ENCODE measurements at regions not wholly inside any gene's neighbourhood (a gene's known extent, or its start where the extent isn't known, plus 50 kb on each side); places are given as distances from the start of the nearest gene placed in this dataset.

GRCh38 chr2:207276248-207276647 lies 110.5 kb upstream of the KLF7 start:
- intact Hi-C loops (cut with DNase I), result no loop called here

GRCh38 chr2:207276858-207277257 lies 111.1 kb upstream of the KLF7 start:
- Histone ChIP-seq H3K4me3 (replicated peaks in 1 of 3) (no peak overlapping the region), H3K36me3 (no peaks in the 10 kb centered on the region), H3K27me3 (no peaks in the 10 kb centered on the region), H3K4me1 (no peaks in the 10 kb centered on the region), H3K9me3 (no peaks in the 10 kb centered on the region), H3K27ac (no peak overlapping the region)
- DNase-seq, result no peak
- no peak for TF ChIP-seq POLR2A (IDR thresholded peaks at IDR 0.05)
- no peak for TF ChIP-seq CTCF (IDR thresholded peaks at IDR 0.05)
- WGBS, 2 donors, result 97% methylated on average over 3 of the region's 3 CpGs
- intact Hi-C loops (cut with DNase I), result no loop called here

More at GRCh38 chr2:207276248-207276647, 110.5 kb upstream of the KLF7 start:
- no peak overlapping the region for H3K4me3 ChIP-seq (replicated peaks in 1 of 3)
- H3K9me3 ChIP-seq, result no peaks in the 10 kb centered on the region
- no peaks in the 10 kb centered on the region for H3K4me1 ChIP-seq
- no peak overlapping the region for H3K27ac ChIP-seq
- H3K36me3 ChIP-seq, result no peaks in the 10 kb centered on the region
- TF ChIP-seq POLR2A (IDR thresholded peaks at IDR 0.05), result no peak
- no peak for TF ChIP-seq CTCF (IDR thresholded peaks at IDR 0.05)
- H3K27me3 ChIP-seq, result no peaks in the 10 kb centered on the region
- no peak for DNase-seq

GRCh38 chr2:207279520-207279919 lies 113.8 kb upstream of the KLF7 start:
- no peak for DNase-seq
- intact Hi-C loops (cut with DNase I), result no loop called here
- H3K27me3 ChIP-seq, result no peaks in the 10 kb centered on the region
- WGBS, 2 donors, result 93 to 98% methylated on average over 2 of the region's 2 CpGs
- no peaks in the 10 kb centered on the region for H3K4me1 ChIP-seq
- no peaks in the 10 kb centered on the region for H3K36me3 ChIP-seq
- H3K27ac ChIP-seq, result no peak overlapping the region
- H3K4me3 ChIP-seq (replicated peaks in 1 of 3), result no peak overlapping the region
- no peak for TF ChIP-seq CTCF (IDR thresholded peaks at IDR 0.05)
- TF ChIP-seq POLR2A (IDR thresholded peaks at IDR 0.05), result no peak
- no peaks in the 10 kb centered on the region for H3K9me3 ChIP-seq

GRCh38 chr2:207281436-207281835 lies 115.7 kb upstream of the KLF7 start:
- no peaks in the 10 kb centered on the region for H3K9me3 ChIP-seq
- no peak for DNase-seq
- no peak overlapping the region for H3K4me3 ChIP-seq (replicated peaks in 1 of 3)
- 86 to 93% methylated on average over 6 of the region's 6 CpGs for WGBS, 2 donors
- H3K4me1 ChIP-seq, result no peaks in the 10 kb centered on the region
- no peak overlapping the region for H3K27ac ChIP-seq
- H3K36me3 ChIP-seq, result no peaks in the 10 kb centered on the region
- intact Hi-C loops (cut with DNase I), result no loop called here
- no peaks in the 10 kb centered on the region for H3K27me3 ChIP-seq
- TF ChIP-seq POLR2A (IDR thresholded peaks at IDR 0.05), result no peak
- no peak for TF ChIP-seq CTCF (IDR thresholded peaks at IDR 0.05)

- H3K9me3 ChIP-seq, result no peaks in the 10 kb centered on the region
- no peaks in the 10 kb centered on the region for H3K4me1 ChIP-seq
- no peak for TF ChIP-seq POLR2A (IDR thresholded peaks at IDR 0.05)
- TF ChIP-seq CTCF (IDR thresholded peaks at IDR 0.05), result no peak
- no peaks in the 10 kb centered on the region for H3K27me3 ChIP-seq
- H3K27ac ChIP-seq, result no peak overlapping the region
- intact Hi-C loops (cut with DNase I), result no loop called here
- DNase-seq, result no peak
- no peak overlapping the region for H3K4me3 ChIP-seq (replicated peaks in 1 of 3)
- no peaks in the 10 kb centered on the region for H3K36me3 ChIP-seq
Observed at GRCh38 chr2:207282916-207283315, 117.2 kb upstream of the KLF7 start.

Data from thyroid gland (tissue), 4 donors.